WTC11 (cell line): ENCODE measurements at regions not wholly inside any gene's neighbourhood (a gene's known extent, or its start where the extent isn't known, plus 50 kb on each side); places are given as distances from the start of the nearest gene placed in this dataset.
"Not testable (repeated sequence)": the region's sequence is repeated elsewhere in the genome, so short reads cannot be mapped to it uniquely, and the experiment has no call there.

Experiments
- ATAC-seq: fragments of 200-7000 bp; cut with Tn5 transposase; 2 replicates; pipeline ENCODE4 v1.10.0; 2021; ENCODE audit warnings: mild to moderate bottlenecking, moderate library complexity
- CTCF ChIA-PET: fragments of 300-600 bp; sonication (Branson Sonifier 250); formaldehyde crosslinking; loops from one replicate; lab custom pipeline; 2021; ENCODE audit warnings: antibody characterized with exemption; lab: Charles Lee
- POLR2A ChIA-PET: fragments of 350-600 bp; sonication (Branson Sonifier 250); formaldehyde crosslinking; loops from one replicate; lab custom pipeline; 2021; ENCODE audit warnings: antibody characterized with exemption; lab: Charles Lee
- DNase-seq: peaks from one replicate; pipeline ENCODE4 v3.0.0; 2021; ENCODE audit warnings: low spot score
- H3K27ac Mint-ChIP-seq: 2 replicates; pipeline ENCODE4 v1.8.0; 2021; ENCODE audit warnings: mixed read lengths
- H3K27me3 Mint-ChIP-seq: 2 replicates; pipeline ENCODE4 v1.8.0; 2021; ENCODE audit warnings: low read depth, mild to moderate bottlenecking, moderate library complexity, mixed read lengths
- H3K36me3 Mint-ChIP-seq: 2 replicates; pipeline ENCODE4 v1.8.0; 2021; ENCODE audit warnings: mixed read lengths
- H3K4me1 Mint-ChIP-seq: 2 replicates; pipeline ENCODE4 v1.8.0; 2022; ENCODE audit warnings: mixed read lengths
- H3K4me3 Mint-ChIP-seq: 2 replicates; pipeline ENCODE4 v1.8.0; 2021; ENCODE audit warnings: mild to moderate bottlenecking, moderate library complexity, mixed read lengths
- H3K9me3 Mint-ChIP-seq: 2 replicates; pipeline ENCODE4 v1.8.0; 2021; ENCODE audit warnings: mixed read lengths
- CBFB ChIP-seq: sonication (generic); formaldehyde crosslinking; IDR thresholded peaks from 2 replicates; pipeline ENCODE4 v1.8.1; 2022; ENCODE audit warnings: mild to moderate bottlenecking, low read depth, missing genetic modification reagents
- CREM ChIP-seq: sonication (generic); formaldehyde crosslinking; IDR thresholded peaks from 2 replicates; pipeline ENCODE4 v1.8.1; 2022; ENCODE audit warnings: mild to moderate bottlenecking, missing genetic modification reagents, moderate library complexity
- FOXJ3 ChIP-seq: sonication (generic); formaldehyde crosslinking; IDR thresholded peaks from 2 replicates; pipeline ENCODE4 v1.9.0; 2021; ENCODE audit warnings: missing genetic modification reagents, mild to moderate bottlenecking, borderline replicate concordance
- FOXP1 ChIP-seq: sonication (generic); formaldehyde crosslinking; IDR thresholded peaks from 2 replicates; pipeline ENCODE4 v1.8.0; 2022; ENCODE audit warnings: missing genetic modification reagents, mild to moderate bottlenecking, moderate library complexity, borderline replicate concordance
- GABPB1 ChIP-seq: sonication (generic); formaldehyde crosslinking; IDR thresholded peaks from 2 replicates; pipeline ENCODE4 v1.8.1; 2023; ENCODE audit warnings: mild to moderate bottlenecking, missing genetic modification reagents
- GRHL2 ChIP-seq: fragments of 250-450 bp; sonication (Bioruptor Pico); IDR thresholded peaks from 2 replicates; pipeline ENCODE4 v1.8.0; 2022; ENCODE audit warnings: mild to moderate bottlenecking, moderate library complexity; ENCODE audit not compliant: insufficient replicate concordance, severe bottlenecking
- TCF7 ChIP-seq: sonication (generic); formaldehyde crosslinking; IDR thresholded peaks from 2 replicates; pipeline ENCODE4 v1.8.0; 2022; ENCODE audit warnings: mild to moderate bottlenecking, low read depth, missing genetic modification reagents, moderate library complexity
- TEAD1 ChIP-seq: sonication (generic); formaldehyde crosslinking; IDR thresholded peaks from 2 replicates; pipeline ENCODE4 v1.8.0; 2022; ENCODE audit warnings: mild to moderate bottlenecking, missing genetic modification reagents
- TP53 ChIP-seq: sonication (generic); formaldehyde crosslinking; IDR thresholded peaks from 2 replicates; pipeline ENCODE4 v1.8.1; 2023; ENCODE audit warnings: mild to moderate bottlenecking, missing genetic modification reagents
- ZNF219 ChIP-seq: sonication (generic); formaldehyde crosslinking; IDR thresholded peaks from 2 replicates; pipeline ENCODE4 v1.8.0; 2023; ENCODE audit warnings: missing genetic modification reagents, mild to moderate bottlenecking, borderline replicate concordance
- ZNF423 ChIP-seq: fragments of 250-450 bp; sonication (Bioruptor Pico); IDR thresholded peaks from 2 replicates; pipeline ENCODE4 v2.1.2; 2022; ENCODE audit warnings: mild to moderate bottlenecking, moderate library complexity
- TF ChIP-seq, protein P1 (sequence below): sonication (generic); formaldehyde crosslinking; IDR thresholded peaks from 2 replicates; pipeline ENCODE4 v1.8.1; 2022; ENCODE audit warnings: low read depth, missing genetic modification reagents, borderline replicate concordance
- TF ChIP-seq, protein P2 (sequence below): fragments of 250-450 bp; sonication (Bioruptor Pico); conservative IDR thresholded peaks from 2 replicates; pipeline ENCODE4 v1.9.0; 2021; ENCODE audit warnings: mild to moderate bottlenecking
- TF ChIP-seq, protein P3 (sequence below): sonication (generic); formaldehyde crosslinking; conservative IDR thresholded peaks from 2 replicates; pipeline ENCODE4 v1.8.1; 2022; ENCODE audit warnings: mild to moderate bottlenecking, missing genetic modification reagents
- TF ChIP-seq, protein P4 (sequence below): fragments of 200-600 bp; IDR thresholded peaks from 2 replicates; pipeline ENCODE4 v1.8.0; 2022; ENCODE audit warnings: antibody characterized with exemption
- TF ChIP-seq, protein P5 (sequence below): fragments of 250-450 bp; sonication (Bioruptor Pico); IDR thresholded peaks from 2 replicates; pipeline ENCODE4 v1.9.0; 2021; ENCODE audit warnings: mild to moderate bottlenecking, borderline replicate concordance
- TF ChIP-seq, protein P6 (sequence below): sonication (generic); formaldehyde crosslinking; IDR thresholded peaks from 2 replicates; pipeline ENCODE4 v1.8.1; 2022; ENCODE audit warnings: mild to moderate bottlenecking, missing genetic modification reagents, moderate library complexity, borderline replicate concordance

DNA sequence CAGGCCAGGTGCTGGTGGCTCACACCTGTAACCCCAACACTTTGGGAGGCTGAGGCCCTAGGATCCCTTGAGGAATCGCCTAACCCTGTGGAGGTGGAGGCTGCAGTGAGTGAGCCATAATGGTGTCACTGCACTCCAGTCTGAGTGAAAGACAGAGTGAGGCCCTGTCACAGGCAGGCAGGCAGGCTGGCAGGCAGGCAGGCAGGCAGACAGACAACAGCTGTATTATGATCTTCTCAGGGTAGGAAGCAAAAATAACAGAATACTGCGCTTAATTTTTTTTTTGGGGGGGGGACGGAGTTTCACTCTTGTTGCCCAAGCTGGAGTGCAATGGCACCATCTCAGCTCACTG lies 3901.6 kb upstream of the OR11H1 start (continued):
- TF ChIP-seq, protein P1, sequence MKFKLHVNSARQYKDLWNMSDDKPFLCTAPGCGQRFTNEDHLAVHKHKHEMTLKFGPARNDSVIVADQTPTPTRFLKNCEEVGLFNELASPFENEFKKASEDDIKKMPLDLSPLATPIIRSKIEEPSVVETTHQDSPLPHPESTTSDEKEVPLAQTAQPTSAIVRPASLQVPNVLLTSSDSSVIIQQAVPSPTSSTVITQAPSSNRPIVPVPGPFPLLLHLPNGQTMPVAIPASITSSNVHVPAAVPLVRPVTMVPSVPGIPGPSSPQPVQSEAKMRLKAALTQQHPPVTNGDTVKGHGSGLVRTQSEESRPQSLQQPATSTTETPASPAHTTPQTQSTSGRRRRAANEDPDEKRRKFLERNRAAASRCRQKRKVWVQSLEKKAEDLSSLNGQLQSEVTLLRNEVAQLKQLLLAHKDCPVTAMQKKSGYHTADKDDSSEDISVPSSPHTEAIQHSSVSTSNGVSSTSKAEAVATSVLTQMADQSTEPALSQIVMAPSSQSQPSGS (CRISPR knock-in tag) = no peak

DNA sequence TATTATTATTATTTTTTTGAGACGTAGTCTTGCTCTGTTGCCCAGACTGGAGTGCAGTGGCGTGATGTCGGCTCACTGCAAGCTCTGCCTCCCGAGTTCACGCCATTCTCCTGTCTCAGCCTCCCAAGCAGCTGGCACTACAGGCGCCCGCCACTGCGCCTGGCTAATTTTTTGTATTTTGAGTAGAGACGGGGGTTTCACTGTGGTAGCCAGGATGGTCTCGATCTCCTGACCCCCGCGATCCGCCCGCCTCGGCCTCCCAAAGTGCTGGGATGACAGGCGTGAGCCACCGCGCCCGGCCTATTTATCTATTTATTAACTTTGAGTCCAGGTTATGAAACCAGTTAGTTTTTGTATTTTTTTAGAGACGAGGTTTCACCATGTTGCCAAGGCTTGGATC lies 3901.0 kb upstream of the OR11H1 start:
- Mint-ChIP-seq H3K27me3 (peaks cover 31% of the 10 kb centered on the region), H3K36me3 (peaks cover 69% of the 10 kb centered on the region), H3K9me3 (peaks cover 58% of the 10 kb centered on the region)
- CTCF ChIA-PET, H3K4me3 Mint-ChIP-seq, H3K4me1 Mint-ChIP-seq, DNase-seq, POLR2A ChIA-PET, ATAC-seq, H3K27ac Mint-ChIP-seq: not testable (repeated sequence)

DNA sequence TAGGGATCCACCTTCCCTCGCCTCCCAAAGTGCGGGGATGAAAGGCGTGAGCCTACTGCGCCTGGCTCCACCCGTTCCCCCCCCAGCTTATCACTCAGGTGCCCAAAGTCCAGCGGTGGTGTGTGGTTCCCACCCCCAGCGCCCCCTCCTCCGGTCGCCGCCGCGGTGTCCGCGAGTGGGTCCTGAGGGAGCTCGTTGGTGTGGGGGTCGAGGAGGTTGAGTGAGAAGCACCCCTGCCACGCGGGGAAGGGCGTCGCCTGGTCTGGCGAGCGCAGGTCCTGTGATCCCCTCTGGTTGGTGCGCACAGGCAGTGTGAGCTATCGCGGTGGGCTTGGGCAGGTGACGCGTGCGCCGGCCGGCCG lies 3900.6 kb upstream of the OR11H1 start:
- CTCF ChIA-PET = no interaction called here
- no peak for TF ChIP-seq TCF7
- no peak for TF ChIP-seq FOXJ3 (CRISPR knock-in tag)
- TF ChIP-seq, protein P2, sequence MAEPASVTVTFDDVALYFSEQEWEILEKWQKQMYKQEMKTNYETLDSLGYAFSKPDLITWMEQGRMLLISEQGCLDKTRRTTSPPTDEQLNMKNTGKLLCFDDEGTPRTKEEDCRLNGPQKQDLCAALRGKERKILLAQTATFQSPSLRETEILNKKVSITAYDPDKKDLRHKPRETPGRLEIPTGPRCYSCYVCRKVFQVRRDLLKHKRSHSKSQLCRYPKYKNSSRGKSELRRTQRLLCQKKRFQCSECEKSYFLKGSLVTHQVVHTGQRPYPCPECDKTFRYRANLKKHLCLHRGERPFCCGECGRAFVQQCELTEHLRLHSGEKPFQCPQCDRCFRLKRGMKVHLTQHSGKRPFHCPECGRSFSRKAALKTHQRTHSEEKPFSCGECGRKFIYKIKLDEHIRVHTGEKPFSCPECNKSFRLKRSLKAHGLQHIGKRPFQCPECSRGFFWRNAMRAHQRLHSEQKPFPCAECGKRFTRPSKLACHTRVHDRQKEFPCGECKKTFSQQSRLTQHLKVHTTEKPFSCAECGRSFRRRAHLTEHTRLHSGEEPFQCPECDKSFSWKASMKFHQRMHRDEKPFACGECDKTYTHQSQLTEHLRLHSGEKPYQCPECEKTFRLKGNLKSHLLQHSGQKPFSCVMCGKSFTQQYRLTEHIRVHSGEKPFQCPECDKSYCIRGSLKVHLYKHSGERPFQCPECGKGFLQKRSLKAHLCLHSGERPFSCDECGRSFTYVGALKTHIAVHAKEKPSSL (CRISPR knock-in tag) = no peak
- TF ChIP-seq, protein P3, sequence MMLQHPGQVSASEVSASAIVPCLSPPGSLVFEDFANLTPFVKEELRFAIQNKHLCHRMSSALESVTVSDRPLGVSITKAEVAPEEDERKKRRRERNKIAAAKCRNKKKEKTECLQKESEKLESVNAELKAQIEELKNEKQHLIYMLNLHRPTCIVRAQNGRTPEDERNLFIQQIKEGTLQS (CRISPR knock-in tag) = no peak
- no peak for TF ChIP-seq GRHL2 (CRISPR knock-in tag)
- TF ChIP-seq, protein P4, sequence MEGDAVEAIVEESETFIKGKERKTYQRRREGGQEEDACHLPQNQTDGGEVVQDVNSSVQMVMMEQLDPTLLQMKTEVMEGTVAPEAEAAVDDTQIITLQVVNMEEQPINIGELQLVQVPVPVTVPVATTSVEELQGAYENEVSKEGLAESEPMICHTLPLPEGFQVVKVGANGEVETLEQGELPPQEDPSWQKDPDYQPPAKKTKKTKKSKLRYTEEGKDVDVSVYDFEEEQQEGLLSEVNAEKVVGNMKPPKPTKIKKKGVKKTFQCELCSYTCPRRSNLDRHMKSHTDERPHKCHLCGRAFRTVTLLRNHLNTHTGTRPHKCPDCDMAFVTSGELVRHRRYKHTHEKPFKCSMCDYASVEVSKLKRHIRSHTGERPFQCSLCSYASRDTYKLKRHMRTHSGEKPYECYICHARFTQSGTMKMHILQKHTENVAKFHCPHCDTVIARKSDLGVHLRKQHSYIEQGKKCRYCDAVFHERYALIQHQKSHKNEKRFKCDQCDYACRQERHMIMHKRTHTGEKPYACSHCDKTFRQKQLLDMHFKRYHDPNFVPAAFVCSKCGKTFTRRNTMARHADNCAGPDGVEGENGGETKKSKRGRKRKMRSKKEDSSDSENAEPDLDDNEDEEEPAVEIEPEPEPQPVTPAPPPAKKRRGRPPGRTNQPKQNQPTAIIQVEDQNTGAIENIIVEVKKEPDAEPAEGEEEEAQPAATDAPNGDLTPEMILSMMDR = no peak
- TF ChIP-seq TEAD1 = no peak
- no peak for TF ChIP-seq GABPB1 (CRISPR knock-in tag)
- no peak for TF ChIP-seq FOXP1 (CRISPR knock-in tag)
- TF ChIP-seq, protein P5, sequence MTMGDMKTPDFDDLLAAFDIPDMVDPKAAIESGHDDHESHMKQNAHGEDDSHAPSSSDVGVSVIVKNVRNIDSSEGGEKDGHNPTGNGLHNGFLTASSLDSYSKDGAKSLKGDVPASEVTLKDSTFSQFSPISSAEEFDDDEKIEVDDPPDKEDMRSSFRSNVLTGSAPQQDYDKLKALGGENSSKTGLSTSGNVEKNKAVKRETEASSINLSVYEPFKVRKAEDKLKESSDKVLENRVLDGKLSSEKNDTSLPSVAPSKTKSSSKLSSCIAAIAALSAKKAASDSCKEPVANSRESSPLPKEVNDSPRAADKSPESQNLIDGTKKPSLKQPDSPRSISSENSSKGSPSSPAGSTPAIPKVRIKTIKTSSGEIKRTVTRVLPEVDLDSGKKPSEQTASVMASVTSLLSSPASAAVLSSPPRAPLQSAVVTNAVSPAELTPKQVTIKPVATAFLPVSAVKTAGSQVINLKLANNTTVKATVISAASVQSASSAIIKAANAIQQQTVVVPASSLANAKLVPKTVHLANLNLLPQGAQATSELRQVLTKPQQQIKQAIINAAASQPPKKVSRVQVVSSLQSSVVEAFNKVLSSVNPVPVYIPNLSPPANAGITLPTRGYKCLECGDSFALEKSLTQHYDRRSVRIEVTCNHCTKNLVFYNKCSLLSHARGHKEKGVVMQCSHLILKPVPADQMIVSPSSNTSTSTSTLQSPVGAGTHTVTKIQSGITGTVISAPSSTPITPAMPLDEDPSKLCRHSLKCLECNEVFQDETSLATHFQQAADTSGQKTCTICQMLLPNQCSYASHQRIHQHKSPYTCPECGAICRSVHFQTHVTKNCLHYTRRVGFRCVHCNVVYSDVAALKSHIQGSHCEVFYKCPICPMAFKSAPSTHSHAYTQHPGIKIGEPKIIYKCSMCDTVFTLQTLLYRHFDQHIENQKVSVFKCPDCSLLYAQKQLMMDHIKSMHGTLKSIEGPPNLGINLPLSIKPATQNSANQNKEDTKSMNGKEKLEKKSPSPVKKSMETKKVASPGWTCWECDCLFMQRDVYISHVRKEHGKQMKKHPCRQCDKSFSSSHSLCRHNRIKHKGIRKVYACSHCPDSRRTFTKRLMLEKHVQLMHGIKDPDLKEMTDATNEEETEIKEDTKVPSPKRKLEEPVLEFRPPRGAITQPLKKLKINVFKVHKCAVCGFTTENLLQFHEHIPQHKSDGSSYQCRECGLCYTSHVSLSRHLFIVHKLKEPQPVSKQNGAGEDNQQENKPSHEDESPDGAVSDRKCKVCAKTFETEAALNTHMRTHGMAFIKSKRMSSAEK (CRISPR knock-in tag) = no peak
- TF ChIP-seq CREM (CRISPR knock-in tag) = no peak
- TF ChIP-seq ZNF423 (CRISPR knock-in tag) = no peak
- no peak for TF ChIP-seq CBFB (CRISPR knock-in tag)
- TF ChIP-seq ZNF219 (CRISPR knock-in tag) = no peak
- TF ChIP-seq TP53 (CRISPR knock-in tag) = no peak
- TF ChIP-seq, protein P6, sequence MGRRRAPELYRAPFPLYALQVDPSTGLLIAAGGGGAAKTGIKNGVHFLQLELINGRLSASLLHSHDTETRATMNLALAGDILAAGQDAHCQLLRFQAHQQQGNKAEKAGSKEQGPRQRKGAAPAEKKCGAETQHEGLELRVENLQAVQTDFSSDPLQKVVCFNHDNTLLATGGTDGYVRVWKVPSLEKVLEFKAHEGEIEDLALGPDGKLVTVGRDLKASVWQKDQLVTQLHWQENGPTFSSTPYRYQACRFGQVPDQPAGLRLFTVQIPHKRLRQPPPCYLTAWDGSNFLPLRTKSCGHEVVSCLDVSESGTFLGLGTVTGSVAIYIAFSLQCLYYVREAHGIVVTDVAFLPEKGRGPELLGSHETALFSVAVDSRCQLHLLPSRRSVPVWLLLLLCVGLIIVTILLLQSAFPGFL (CRISPR knock-in tag) = no peak
- ATAC-seq (no peak), DNase-seq (no peak)
- no peak overlapping the region for H3K27ac Mint-ChIP-seq
- peaks cover 27% of the 10 kb centered on the region for H3K27me3 Mint-ChIP-seq
- POLR2A ChIA-PET = no interaction called here
- no peak overlapping the region for H3K4me3 Mint-ChIP-seq
- H3K9me3 Mint-ChIP-seq = peaks cover 54% of the 10 kb centered on the region
- H3K4me1 Mint-ChIP-seq = no peaks in the 10 kb centered on the region
- peaks cover 65% of the 10 kb centered on the region for H3K36me3 Mint-ChIP-seq
